ENCODE measurements at regions not wholly inside any gene's neighbourhood (a gene's known extent, or its start where the extent isn't known, plus 50 kb on each side); places are given as distances from the start of the nearest gene placed in this dataset.

DNA sequence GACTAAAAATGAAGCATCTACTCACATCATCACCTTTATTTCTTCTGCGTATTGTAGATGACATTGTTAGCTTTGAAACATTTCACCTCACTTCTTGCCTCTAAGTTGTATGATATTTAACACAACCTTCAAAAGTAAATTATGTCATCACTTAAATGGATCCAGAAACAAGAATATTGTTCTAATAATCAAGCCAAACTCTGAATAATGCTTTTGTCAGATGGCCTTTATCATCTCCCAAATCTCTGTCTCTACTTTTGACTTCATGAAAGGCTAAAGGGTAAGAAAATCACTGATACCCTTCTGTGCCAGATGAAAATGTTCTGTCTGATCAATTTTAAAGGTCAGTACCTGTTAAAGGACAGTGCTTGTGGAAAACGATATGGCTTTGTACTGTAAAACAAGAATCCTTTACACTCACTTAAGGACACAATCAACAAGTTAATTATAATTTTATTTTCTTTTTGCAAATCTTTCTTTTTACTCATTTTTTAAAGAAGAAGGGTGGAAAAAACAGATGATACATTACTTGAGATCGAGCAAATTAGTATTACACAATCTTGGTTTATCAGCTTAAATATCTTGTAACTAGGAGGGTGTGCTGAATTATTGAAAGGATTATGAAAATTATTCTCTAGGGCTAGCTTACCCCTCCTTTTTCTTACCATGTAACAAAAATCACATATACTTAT lies 309.4 kb upstream of the IGFBP3 start:
- Mint-ChIP-seq H3K4me3 (no peak overlapping the region), H3K27me3 (no peaks in the 10 kb centered on the region), H3K27ac (no peak overlapping the region), H3K4me1 (ENCODE audit: unreplicated experiment) (peaks cover 6% of the 10 kb centered on the region), H3K9me3 (no peaks in the 10 kb centered on the region), H3K36me3 (no peaks in the 10 kb centered on the region)
- TF ChIP-seq CTCF (conservative IDR thresholded peaks at IDR 0.05): no peak
- DNase-seq (ENCODE audit: extremely low spot score, unreplicated experiment): no peak

DNA sequence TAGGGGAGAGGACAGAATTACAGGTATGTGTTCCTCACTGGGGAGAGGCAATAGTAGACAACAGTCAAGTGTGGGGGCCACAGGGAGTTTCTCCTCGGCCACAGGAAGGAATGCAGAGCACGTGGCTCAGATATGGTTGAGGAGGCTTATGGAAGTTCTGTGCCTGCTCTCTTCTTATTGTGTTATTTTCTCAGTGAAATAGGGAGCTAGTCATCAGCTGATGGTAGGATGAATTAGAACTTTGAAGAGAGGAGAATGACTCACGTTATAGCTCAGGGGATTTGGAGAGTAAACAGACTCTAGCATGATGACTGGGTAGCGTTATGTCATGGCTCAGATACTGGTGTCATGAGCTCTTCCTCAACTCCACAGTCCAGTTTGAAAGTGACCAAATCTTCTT lies 308.3 kb upstream of the IGFBP3 start:
- Mint-ChIP-seq H3K27me3 (no peaks in the 10 kb centered on the region), H3K36me3 (no peaks in the 10 kb centered on the region), H3K4me1 (ENCODE audit: unreplicated experiment) (peaks cover 6% of the 10 kb centered on the region), H3K4me3 (no peak overlapping the region), H3K27ac (no peak overlapping the region), H3K9me3 (no peaks in the 10 kb centered on the region)
- TF ChIP-seq CTCF (conservative IDR thresholded peaks at IDR 0.05): no peak
- DNase-seq (ENCODE audit: extremely low spot score, unreplicated experiment): no peak

DNA sequence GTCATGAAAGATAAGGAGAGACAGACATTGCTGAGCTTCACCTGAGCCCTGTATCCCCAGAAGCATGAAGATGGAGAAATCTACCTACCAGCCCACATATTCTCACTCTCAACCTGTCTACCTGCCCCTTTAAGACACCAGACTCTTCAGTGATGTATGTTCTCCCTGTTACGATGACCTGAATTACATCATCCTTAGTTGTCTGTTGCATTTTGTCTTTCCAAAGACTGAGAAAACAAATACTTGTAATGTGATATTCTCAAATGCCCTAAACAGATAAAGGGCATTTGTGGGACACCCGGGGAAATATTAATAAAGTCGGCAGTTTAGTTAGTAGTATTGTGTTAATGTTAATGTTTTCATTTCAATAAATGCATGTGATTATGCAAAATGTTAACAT lies 305.8 kb upstream of the IGFBP3 start:
- no peak overlapping the region for H3K27ac Mint-ChIP-seq
- TF ChIP-seq CTCF (conservative IDR thresholded peaks at IDR 0.05): no peak
- peaks cover 6% of the 10 kb centered on the region for H3K4me1 Mint-ChIP-seq (ENCODE audit: unreplicated experiment)
- no peak overlapping the region for H3K4me3 Mint-ChIP-seq
- DNase-seq (ENCODE audit: extremely low spot score, unreplicated experiment): no peak
- H3K9me3 Mint-ChIP-seq: peaks cover 5% of the 10 kb centered on the region
- H3K36me3 Mint-ChIP-seq: no peaks in the 10 kb centered on the region
- H3K27me3 Mint-ChIP-seq: no peaks in the 10 kb centered on the region

GRCh38 chr7:46224363-46224762 lies 303.3 kb upstream of the IGFBP3 start:
- no peaks in the 10 kb centered on the region for H3K27me3 Mint-ChIP-seq
- peaks cover 6% of the 10 kb centered on the region for H3K4me1 Mint-ChIP-seq (ENCODE audit: unreplicated experiment)
- H3K36me3 Mint-ChIP-seq: no peaks in the 10 kb centered on the region
- peaks cover 17% of the 10 kb centered on the region for H3K9me3 Mint-ChIP-seq
- no peak for TF ChIP-seq CTCF (conservative IDR thresholded peaks at IDR 0.05)
- H3K27ac Mint-ChIP-seq: no peak overlapping the region
- no peak for DNase-seq (ENCODE audit: extremely low spot score, unreplicated experiment)
- H3K4me3 Mint-ChIP-seq: no peak overlapping the region

DNA sequence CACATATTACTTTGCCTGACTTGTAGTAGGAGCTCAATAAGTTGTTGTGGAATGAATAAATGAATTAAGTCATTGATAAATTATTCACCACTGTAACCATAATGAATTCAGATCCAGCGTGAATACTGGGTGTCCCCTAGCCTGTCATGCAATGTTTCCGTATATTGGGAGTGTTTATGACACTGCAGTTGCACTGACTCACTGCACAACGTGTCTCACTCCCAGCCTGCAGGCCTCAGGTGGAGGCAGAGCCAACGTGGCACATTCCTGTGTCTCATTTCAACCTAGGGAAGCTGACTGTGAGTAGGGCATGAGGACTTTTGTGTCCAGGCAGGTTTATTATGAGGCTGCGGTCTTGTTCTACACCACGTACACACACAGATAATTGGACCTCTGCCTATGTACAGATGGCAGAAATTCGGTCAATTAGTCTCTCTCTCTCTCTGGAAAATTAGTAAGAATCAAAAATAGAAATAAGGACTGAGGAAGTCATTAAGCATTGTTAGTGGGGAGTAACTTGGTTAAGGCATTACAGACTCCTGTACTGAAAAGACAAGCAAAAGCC lies 299.1 kb upstream of the IGFBP3 start:
- H3K4me3 Mint-ChIP-seq: peak overlapping the region; percentile 22
- H3K27ac Mint-ChIP-seq: peak overlapping the region; percentile 95
- no peak for DNase-seq (ENCODE audit: extremely low spot score, unreplicated experiment)

More for the DNA sequence above, 299.1 kb upstream of the IGFBP3 start:
- no peak for TF ChIP-seq CTCF (conservative IDR thresholded peaks at IDR 0.05)
- H3K27me3 Mint-ChIP-seq: no peaks in the 10 kb centered on the region
- H3K9me3 Mint-ChIP-seq: peaks cover 17% of the 10 kb centered on the region
- peaks cover 7% of the 10 kb centered on the region for H3K4me1 Mint-ChIP-seq (ENCODE audit: unreplicated experiment)
- H3K36me3 Mint-ChIP-seq: no peaks in the 10 kb centered on the region
